SK-N-SH treated with all-trans-retinoic acid at 6 μM for 48 hours (cell line): ENCODE measurements at regions not wholly inside any gene's neighbourhood (a gene's known extent, or its start where the extent isn't known, plus 50 kb on each side); places are given as distances from the start of the nearest gene placed in this dataset.

Experiments used
- ATAC-seq: fragments of 200-7000 bp; cut with Tn5 transposase; 3 replicates; pipeline ENCODE4 v1.9.1; 2020; ENCODE audit warnings: mild to moderate bottlenecking, moderate library complexity
- ARNTL ChIP-seq: fragments of 450-650 bp; formaldehyde crosslinking; IDR thresholded peaks from 2 replicates; pipeline ENCODE4 v1.5.0; 2020; ENCODE audit warnings: low read depth, mild to moderate bottlenecking, moderate library complexity, borderline replicate concordance
- BACH2 ChIP-seq: fragments of 250-450 bp; sonication (Bioruptor Pico); IDR thresholded peaks from 2 replicates; pipeline ENCODE4 v1.9.0; 2021; ENCODE audit warnings: mild to moderate bottlenecking, borderline replicate concordance
- CSDC2 ChIP-seq: fragments of 250-450 bp; sonication (Bioruptor Pico); IDR thresholded peaks from 2 replicates; pipeline ENCODE4 v1.5.0; 2020; ENCODE audit warnings: mild to moderate bottlenecking, moderate library complexity
- ESRRG ChIP-seq: fragments of 250-450 bp; sonication (Bioruptor Pico); IDR thresholded peaks from 2 replicates; pipeline ENCODE4 v1.6.1; 2021; ENCODE audit warnings: mild to moderate bottlenecking
- GLIS3 ChIP-seq: fragments of 250-450 bp; sonication (Bioruptor Pico); IDR thresholded peaks from 2 replicates; pipeline ENCODE4 v1.5.0; 2020; ENCODE audit warnings: mild to moderate bottlenecking, moderate library complexity
- ISL1 ChIP-seq: fragments of 250-450 bp; sonication (Bioruptor Pico); IDR thresholded peaks from 2 replicates; pipeline ENCODE4 v2.1.2; 2022; ENCODE audit warnings: mild to moderate bottlenecking, moderate library complexity
- OSR1 ChIP-seq: fragments of 250-450 bp; sonication (Bioruptor Pico); IDR thresholded peaks from 2 replicates; pipeline ENCODE4 v1.8.0; 2022; ENCODE audit warnings: moderate library complexity, mild to moderate bottlenecking, inconsistent platforms
- PPARA ChIP-seq: fragments of 250-450 bp; sonication (Bioruptor Pico); IDR thresholded peaks from 2 replicates; pipeline ENCODE4 v1.5.0; 2020; ENCODE audit warnings: mild to moderate bottlenecking, borderline replicate concordance
- RARB ChIP-seq: fragments of 250-450 bp; sonication (Bioruptor Pico); IDR thresholded peaks from 2 replicates; pipeline ENCODE4 v1.8.0; 2021; ENCODE audit warnings: mild to moderate bottlenecking, moderate library complexity
- SNAI2 ChIP-seq: fragments of 250-450 bp; sonication (Bioruptor Pico); IDR thresholded peaks from 2 replicates; pipeline ENCODE4 v1.5.0; 2020; ENCODE audit warnings: mild to moderate bottlenecking, moderate library complexity
- TCF4 ChIP-seq: fragments of 250-450 bp; sonication (Bioruptor Pico); IDR thresholded peaks from 2 replicates; pipeline ENCODE4 v1.8.0; 2021; ENCODE audit warnings: mild to moderate bottlenecking, moderate library complexity, borderline replicate concordance
- TOX ChIP-seq: fragments of 250-450 bp; sonication (Bioruptor Pico); IDR thresholded peaks from 2 replicates; pipeline ENCODE4 v1.8.0; 2021; ENCODE audit warnings: mild to moderate bottlenecking, moderate library complexity, borderline replicate concordance
- ZC3H10 ChIP-seq: fragments of 250-450 bp; sonication (Bioruptor Pico); IDR thresholded peaks from 2 replicates; pipeline ENCODE4 v1.5.1; 2021; ENCODE audit warnings: mild to moderate bottlenecking, moderate library complexity
- ZFP30 ChIP-seq: fragments of 450-650 bp; formaldehyde crosslinking; IDR thresholded peaks from 2 replicates; pipeline ENCODE4 v1.5.0; 2022; ENCODE audit warnings: mild to moderate bottlenecking, moderate library complexity
- ZNF565 ChIP-seq: fragments of 450-650 bp; formaldehyde crosslinking; conservative IDR thresholded peaks from 2 replicates; pipeline ENCODE4 v1.5.0; 2020; ENCODE audit warnings: low read depth, mild to moderate bottlenecking, moderate library complexity
- ZNF70 ChIP-seq: fragments of 450-650 bp; formaldehyde crosslinking; IDR thresholded peaks from 2 replicates; pipeline ENCODE4 v1.5.0; 2020; ENCODE audit warnings: mild to moderate bottlenecking, moderate library complexity
- ZNF8 ChIP-seq: fragments of 450-650 bp; formaldehyde crosslinking; IDR thresholded peaks from 2 replicates; pipeline ENCODE4 v1.5.0; 2020; ENCODE audit warnings: mild to moderate bottlenecking, moderate library complexity
- TF ChIP-seq, protein P1 (sequence below): fragments of 250-450 bp; sonication (Bioruptor Pico); IDR thresholded peaks from 2 replicates; pipeline ENCODE4 v1.5.1; 2020; ENCODE audit warnings: low read depth, mild to moderate bottlenecking, moderate library complexity
- TF ChIP-seq, protein P2 (sequence below): fragments of 250-450 bp; sonication (Bioruptor Pico); IDR thresholded peaks from 2 replicates; pipeline ENCODE4 v1.5.1; 2021; ENCODE audit warnings: mild to moderate bottlenecking, moderate library complexity
- TF ChIP-seq, protein P3 (sequence below): fragments of 250-450 bp; sonication (Bioruptor Pico); IDR thresholded peaks from 2 replicates; pipeline ENCODE4 v1.8.0; 2021; ENCODE audit warnings: low read depth, mild to moderate bottlenecking, moderate library complexity, borderline replicate concordance
- TF ChIP-seq, protein P4 (sequence below): fragments of 250-450 bp; sonication (Bioruptor Pico); IDR thresholded peaks from 2 replicates; pipeline ENCODE4 v1.8.0; 2020; ENCODE audit warnings: mild to moderate bottlenecking, moderate library complexity, borderline replicate concordance

DNA sequence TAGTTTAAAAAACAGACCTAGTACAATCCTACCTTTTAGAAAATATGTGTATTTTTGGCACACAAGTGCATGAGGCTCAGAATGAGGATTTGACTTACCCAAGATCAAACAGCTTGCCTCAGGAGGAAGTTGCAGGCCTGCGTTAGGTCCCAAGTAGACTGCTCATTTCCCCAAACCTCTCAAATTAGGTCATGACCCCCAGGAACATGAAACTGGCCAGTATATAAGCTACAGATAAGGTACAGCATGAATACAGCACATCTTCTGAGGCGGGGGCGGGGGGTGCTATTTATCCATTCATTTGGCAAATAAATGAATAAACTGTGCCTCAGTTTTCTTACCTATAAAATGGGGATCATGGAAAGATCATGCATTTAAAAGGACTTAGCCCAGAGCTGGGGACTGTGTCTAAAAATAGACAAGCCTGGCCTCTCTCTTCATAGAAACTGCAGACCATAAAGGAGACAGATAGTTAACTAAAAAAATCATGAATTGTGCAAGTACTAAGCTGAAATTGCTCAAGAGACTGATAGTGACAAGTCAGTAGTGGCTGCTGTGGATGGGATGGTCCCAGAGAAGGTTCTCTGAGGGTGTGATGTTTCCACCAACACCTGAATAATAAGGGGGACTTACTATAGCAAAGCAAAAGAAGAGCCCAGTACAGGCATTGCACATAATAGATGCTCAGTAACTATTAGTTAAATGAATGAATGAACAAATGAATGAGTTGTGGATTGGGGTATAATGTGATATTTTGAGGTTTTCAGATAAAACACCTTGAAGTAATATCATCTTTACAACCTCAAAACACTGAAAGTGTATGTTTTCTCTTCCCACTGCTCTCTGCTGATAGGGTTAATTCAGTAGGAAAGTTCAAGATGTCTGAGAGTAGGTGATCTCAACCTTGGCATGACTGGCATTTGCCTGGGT is 258.5 kb upstream of the PROK2 start:
- ATAC-seq = no peak
- no peak for TF ChIP-seq ISL1 (CRISPR knock-in tag)
- no peak for TF ChIP-seq ZNF70
- TF ChIP-seq SNAI2 (CRISPR knock-in tag) = no peak
- TF ChIP-seq, protein P1, sequence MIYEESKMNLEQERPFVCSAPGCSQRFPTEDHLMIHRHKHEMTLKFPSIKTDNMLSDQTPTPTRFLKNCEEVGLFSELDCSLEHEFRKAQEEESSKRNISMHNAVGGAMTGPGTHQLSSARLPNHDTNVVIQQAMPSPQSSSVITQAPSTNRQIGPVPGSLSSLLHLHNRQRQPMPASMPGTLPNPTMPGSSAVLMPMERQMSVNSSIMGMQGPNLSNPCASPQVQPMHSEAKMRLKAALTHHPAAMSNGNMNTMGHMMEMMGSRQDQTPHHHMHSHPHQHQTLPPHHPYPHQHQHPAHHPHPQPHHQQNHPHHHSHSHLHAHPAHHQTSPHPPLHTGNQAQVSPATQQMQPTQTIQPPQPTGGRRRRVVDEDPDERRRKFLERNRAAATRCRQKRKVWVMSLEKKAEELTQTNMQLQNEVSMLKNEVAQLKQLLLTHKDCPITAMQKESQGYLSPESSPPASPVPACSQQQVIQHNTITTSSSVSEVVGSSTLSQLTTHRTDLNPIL (CRISPR knock-in tag) = no peak
- no peak for TF ChIP-seq CSDC2 (CRISPR knock-in tag)
- no peak for TF ChIP-seq PPARA (CRISPR knock-in tag)
- TF ChIP-seq ZFP30 = no peak
- TF ChIP-seq ARNTL = no peak
- TF ChIP-seq, protein P2, sequence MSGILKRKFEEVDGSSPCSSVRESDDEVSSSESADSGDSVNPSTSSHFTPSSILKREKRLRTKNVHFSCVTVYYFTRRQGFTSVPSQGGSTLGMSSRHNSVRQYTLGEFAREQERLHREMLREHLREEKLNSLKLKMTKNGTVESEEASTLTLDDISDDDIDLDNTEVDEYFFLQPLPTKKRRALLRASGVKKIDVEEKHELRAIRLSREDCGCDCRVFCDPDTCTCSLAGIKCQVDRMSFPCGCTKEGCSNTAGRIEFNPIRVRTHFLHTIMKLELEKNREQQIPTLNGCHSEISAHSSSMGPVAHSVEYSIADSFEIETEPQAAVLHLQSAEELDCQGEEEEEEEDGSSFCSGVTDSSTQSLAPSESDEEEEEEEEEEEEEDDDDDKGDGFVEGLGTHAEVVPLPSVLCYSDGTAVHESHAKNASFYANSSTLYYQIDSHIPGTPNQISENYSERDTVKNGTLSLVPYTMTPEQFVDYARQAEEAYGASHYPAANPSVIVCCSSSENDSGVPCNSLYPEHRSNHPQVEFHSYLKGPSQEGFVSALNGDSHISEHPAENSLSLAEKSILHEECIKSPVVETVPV = no peak
- TF ChIP-seq ZNF565 (CRISPR knock-in tag) = no peak
- no peak for TF ChIP-seq TCF4 (CRISPR knock-in tag)
- TF ChIP-seq, all 23 proteins: peak for 0

DNA sequence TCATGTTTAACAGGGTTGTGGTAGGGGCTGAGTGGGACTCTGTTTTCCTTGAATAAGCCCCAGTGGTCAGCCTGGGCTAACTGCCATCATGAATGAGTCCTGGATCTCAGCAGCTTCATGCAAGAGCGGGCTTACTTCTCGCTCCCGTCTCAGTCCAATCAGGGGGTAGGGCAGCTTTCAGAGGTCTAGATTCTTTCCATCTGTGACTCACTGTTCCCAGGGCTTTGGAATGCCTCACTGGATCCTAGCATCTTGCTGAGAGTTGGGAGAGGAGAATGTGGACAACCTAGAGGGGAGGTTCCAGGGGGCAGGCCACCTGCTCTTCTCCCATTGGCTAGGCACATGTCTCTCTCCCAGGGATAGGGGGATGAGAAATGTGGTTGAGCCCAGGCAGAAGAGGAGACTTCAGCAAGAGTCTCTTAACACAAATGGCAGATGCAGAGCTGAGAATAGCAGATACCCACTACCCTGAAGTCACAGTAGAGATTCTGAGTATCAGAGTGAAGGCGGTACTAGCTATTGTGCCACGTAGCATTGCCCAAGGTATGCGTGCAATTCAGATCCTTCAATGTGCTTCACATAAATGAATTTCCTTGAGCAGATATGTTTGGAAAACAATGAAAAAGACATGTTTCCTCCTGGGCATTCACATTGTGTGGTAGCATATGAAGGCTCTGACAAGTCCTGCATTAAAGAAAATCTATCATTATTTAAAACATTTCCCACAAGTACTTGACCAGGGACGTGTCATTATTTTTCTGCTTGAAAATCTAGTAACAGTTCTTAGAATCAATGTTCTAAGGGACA is 257.7 kb upstream of the PROK2 start:
- TF ChIP-seq TCF4 (CRISPR knock-in tag) (no peak), RARB (CRISPR knock-in tag) (no peak), ZC3H10 (CRISPR knock-in tag) (no peak), ARNTL (no peak), ZFP30 (no peak), ZNF8 (no peak), ZNF565 (CRISPR knock-in tag) (no peak), GLIS3 (CRISPR knock-in tag) (no peak), ISL1 (CRISPR knock-in tag) (no peak), BACH2 (no peak), TOX (CRISPR knock-in tag) (no peak), OSR1 (no peak), ESRRG (CRISPR knock-in tag) (no peak)
- TF ChIP-seq, protein P3, sequence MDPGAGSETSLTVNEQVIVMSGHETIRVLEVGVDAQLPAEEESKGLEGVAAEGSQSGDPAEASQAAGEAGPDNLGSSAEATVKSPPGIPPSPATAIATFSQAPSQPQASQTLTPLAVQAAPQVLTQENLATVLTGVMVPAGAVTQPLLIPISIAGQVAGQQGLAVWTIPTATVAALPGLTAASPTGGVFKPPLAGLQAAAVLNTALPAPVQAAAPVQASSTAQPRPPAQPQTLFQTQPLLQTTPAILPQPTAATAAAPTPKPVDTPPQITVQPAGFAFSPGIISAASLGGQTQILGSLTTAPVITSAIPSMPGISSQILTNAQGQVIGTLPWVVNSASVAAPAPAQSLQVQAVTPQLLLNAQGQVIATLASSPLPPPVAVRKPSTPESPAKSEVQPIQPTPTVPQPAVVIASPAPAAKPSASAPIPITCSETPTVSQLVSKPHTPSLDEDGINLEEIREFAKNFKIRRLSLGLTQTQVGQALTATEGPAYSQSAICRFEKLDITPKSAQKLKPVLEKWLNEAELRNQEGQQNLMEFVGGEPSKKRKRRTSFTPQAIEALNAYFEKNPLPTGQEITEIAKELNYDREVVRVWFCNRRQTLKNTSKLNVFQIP (CRISPR knock-in tag) = no peak
- ATAC-seq = no peak

DNA sequence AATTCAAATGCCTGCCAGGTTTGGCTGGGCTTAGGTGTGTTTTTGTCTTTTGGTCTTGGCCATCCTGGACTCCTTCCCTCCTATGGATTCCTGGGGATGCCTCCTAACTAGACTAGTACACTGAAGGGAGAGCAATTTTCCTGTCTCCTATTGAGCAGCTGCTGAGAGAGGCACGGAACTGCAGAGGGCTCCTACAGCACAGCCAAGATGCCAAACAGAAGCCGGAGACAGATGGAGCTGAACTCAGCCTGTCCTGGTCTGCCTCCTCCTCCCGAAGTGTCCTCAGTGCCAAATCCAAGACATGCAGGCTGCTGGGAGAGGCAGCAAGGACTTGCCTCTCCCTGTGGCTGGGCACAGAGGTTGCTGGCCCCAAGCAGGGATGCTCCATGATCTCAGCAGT is 256.6 kb upstream of the PROK2 start:
- ATAC-seq = no peak
- TF ChIP-seq, protein P3 (CRISPR knock-in tag) = no peak
- TF ChIP-seq, protein P1 (CRISPR knock-in tag) = no peak
- TF ChIP-seq ZFP30 (no peak), ISL1 (CRISPR knock-in tag) (no peak), SNAI2 (CRISPR knock-in tag) (no peak), ESRRG (CRISPR knock-in tag) (no peak), OSR1 (no peak), ZNF565 (CRISPR knock-in tag) (no peak)
- TF ChIP-seq, protein P2 = no peak
- TF ChIP-seq, protein P4, sequence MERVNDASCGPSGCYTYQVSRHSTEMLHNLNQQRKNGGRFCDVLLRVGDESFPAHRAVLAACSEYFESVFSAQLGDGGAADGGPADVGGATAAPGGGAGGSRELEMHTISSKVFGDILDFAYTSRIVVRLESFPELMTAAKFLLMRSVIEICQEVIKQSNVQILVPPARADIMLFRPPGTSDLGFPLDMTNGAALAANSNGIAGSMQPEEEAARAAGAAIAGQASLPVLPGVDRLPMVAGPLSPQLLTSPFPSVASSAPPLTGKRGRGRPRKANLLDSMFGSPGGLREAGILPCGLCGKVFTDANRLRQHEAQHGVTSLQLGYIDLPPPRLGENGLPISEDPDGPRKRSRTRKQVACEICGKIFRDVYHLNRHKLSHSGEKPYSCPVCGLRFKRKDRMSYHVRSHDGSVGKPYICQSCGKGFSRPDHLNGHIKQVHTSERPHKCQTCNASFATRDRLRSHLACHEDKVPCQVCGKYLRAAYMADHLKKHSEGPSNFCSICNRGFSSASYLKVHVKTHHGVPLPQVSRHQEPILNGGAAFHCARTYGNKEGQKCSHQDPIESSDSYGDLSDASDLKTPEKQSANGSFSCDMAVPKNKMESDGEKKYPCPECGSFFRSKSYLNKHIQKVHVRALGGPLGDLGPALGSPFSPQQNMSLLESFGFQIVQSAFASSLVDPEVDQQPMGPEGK (CRISPR knock-in tag) = no peak
